OCI-LY3 (cell line): ENCODE measurements at regions not wholly inside any gene's neighbourhood (a gene's known extent, or its start where the extent isn't known, plus 50 kb on each side); places are given as distances from the start of the nearest gene placed in this dataset.

ENCODE experiments used
- EZH2phosphoT487 ChIP-seq: fragments of 200-600 bp; shearing (Covaris generic); IDR thresholded peaks from 2 replicates; pipeline ENCODE4 v1.6.1; 2018; ENCODE audit warnings: antibody characterized with exemption, mixed run types, low read depth
- TF ChIP-seq, protein P1 (sequence below): fragments of 200-600, 300-600 bp; sonication (generic); IDR thresholded peaks from 2 replicates; pipeline ENCODE4 v1.5.1; 2014; ENCODE audit warnings: antibody characterized with exemption, low read length, low read depth

DNA sequence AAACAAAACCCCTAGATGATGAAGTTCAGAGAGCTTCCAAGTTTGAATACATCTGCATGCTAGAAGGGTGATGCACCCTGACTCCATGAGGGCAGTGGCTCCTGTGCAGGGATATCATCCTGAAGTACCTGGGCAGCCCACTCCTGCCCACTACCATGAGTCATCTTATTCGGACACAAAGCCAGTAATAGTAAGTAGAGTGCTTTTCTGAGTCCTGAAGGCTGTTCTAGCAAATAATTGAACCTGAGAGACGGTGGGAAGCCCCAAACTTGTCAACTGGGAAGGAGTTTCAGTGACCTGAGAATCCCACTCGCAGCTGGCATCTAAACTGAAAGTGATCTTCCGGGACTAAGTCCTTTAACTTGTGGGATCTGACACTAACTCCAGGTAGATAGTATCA lies 152.9 kb upstream of the COL21A1 start:
- TF ChIP-seq, protein P1, sequence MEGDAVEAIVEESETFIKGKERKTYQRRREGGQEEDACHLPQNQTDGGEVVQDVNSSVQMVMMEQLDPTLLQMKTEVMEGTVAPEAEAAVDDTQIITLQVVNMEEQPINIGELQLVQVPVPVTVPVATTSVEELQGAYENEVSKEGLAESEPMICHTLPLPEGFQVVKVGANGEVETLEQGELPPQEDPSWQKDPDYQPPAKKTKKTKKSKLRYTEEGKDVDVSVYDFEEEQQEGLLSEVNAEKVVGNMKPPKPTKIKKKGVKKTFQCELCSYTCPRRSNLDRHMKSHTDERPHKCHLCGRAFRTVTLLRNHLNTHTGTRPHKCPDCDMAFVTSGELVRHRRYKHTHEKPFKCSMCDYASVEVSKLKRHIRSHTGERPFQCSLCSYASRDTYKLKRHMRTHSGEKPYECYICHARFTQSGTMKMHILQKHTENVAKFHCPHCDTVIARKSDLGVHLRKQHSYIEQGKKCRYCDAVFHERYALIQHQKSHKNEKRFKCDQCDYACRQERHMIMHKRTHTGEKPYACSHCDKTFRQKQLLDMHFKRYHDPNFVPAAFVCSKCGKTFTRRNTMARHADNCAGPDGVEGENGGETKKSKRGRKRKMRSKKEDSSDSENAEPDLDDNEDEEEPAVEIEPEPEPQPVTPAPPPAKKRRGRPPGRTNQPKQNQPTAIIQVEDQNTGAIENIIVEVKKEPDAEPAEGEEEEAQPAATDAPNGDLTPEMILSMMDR = no peak
- no peak for TF ChIP-seq EZH2phosphoT487
